B cell (primary cell): ENCODE measurements at regions not wholly inside any gene's neighbourhood (a gene's known extent, or its start where the extent isn't known, plus 50 kb on each side); places are given as distances from the start of the nearest gene placed in this dataset.

Experiments used
- ATAC-seq: fragments of 200-7000 bp; cut with Tn5 transposase; one replicate; pipeline ENCODE4 v1.10.0; 2021; ENCODE audit warnings: low read depth, mild to moderate bottlenecking, moderate number of reproducible peaks, moderate library complexity
- CTCF ChIA-PET: fragments of 350-600 bp; sonication (Branson Sonifier 250); formaldehyde crosslinking; loops from one replicate; lab custom pipeline; 2021; ENCODE audit warnings: antibody characterized with exemption, inconsistent platforms; lab: Charles Lee
- POLR2A ChIA-PET: fragments of 350-600 bp; sonication (Branson Sonifier 250); formaldehyde crosslinking; loops from one replicate; lab custom pipeline; 2021; ENCODE audit warnings: antibody characterized with exemption; lab: Charles Lee
- DNase-seq: peaks from one replicate; pipeline ENCODE4 v3.0.0; 2013
- H2AFZ ChIP-seq: 2 replicates; pipeline ENCODE4 v1.6.1; 2012; ENCODE audit warnings: mild to moderate bottlenecking, low read depth, low read length; ENCODE audit not compliant: insufficient read depth, poor library complexity, severe bottlenecking
- H3K27ac ChIP-seq, 2 donors: 1 replicate in 1 of 2; 2 replicates in 1 of 2; pipeline ENCODE4 v1.5.1; 2012 to 2013; ENCODE audit warnings: low read length in 2 of 2, mild to moderate bottlenecking in 2 of 2, moderate library complexity in 1 of 2
- H3K27me3 ChIP-seq, 4 experiments: fragments of 200-600 bp in 1 of 4; sonication (generic) in 1 of 4; replicated peaks in 1 of 4; 1 replicate in 2 of 4; 2 replicates in 2 of 4; pipeline versions ENCODE4 v1.6.1 to v1.7.0; 2013 to 2016; ENCODE audit warnings: low read length in 3 of 4, mild to moderate bottlenecking in 2 of 4, mixed read lengths in 1 of 4, moderate library complexity in 1 of 4; ENCODE audit not compliant: insufficient read depth in 4 of 4, control insufficient read depth in 3 of 4; ENCODE audit errors: control extremely low read depth in 1 of 4
- H3K36me3 ChIP-seq, 2 experiments: replicated peaks in 1 of 2; 1 replicate in 1 of 2; 2 replicates in 1 of 2; pipeline versions ENCODE4 v1.6.1 to v1.7.1; 2013; ENCODE audit warnings: low read length in 1 of 2; ENCODE audit not compliant: insufficient read depth in 2 of 2, control insufficient read depth in 1 of 2; ENCODE audit errors: control extremely low read depth in 1 of 2, extremely low read depth in 1 of 2
- H3K4me1 ChIP-seq, 2 donors: fragments of 200-600 bp in 1 of 2; sonication (generic) in 1 of 2; 1 replicate in 1 of 2; 2 replicates in 1 of 2; pipeline versions ENCODE4 v1.5.1 to v1.6.1; 2013 to 2017; ENCODE audit warnings: low read length in 2 of 2; ENCODE audit not compliant: control insufficient read depth in 2 of 2, insufficient read depth in 2 of 2
- H3K4me2 ChIP-seq: replicated peaks from 2 replicates; pipeline ENCODE3; 2012; ENCODE audit warnings: mild to moderate bottlenecking, low read depth, low read length; ENCODE audit not compliant: poor library complexity, severe bottlenecking
- H3K4me3 ChIP-seq, 5 experiments: fragments of 200-600 bp in 1 of 5; sonication (generic) in 1 of 5; 1 replicate in 3 of 5; 2 replicates in 2 of 5; pipeline versions ENCODE4 v1.5.1 to v1.7.0; 2011 to 2016; ENCODE audit warnings: low read length in 4 of 5, mild to moderate bottlenecking in 4 of 5, low read depth in 2 of 5, control low read depth in 1 of 5, moderate library complexity in 1 of 5; ENCODE audit not compliant: insufficient read depth in 1 of 5; ENCODE audit errors: control extremely low read depth in 1 of 5, extremely low read depth in 1 of 5
- H3K79me2 ChIP-seq: fragments of 200-600 bp; sonication (generic); one replicate; pipeline ENCODE4 v1.6.0; 2016; ENCODE audit warnings: low read length; ENCODE audit not compliant: control insufficient read depth, insufficient read depth
- H3K9ac ChIP-seq: fragments of 200-600 bp; sonication (generic); 2 replicates; pipeline ENCODE4 v1.6.1; 2017; ENCODE audit warnings: mild to moderate bottlenecking, low read length, moderate library complexity
- H3K9me3 ChIP-seq, 3 donors: one replicate each; pipeline versions ENCODE4 v1.6.1 to v1.7.1; 2013; ENCODE audit warnings: low read length in 2 of 3; ENCODE audit not compliant: control insufficient read depth in 2 of 3, insufficient read depth in 1 of 3; ENCODE audit errors: control extremely low read depth in 1 of 3
- H4K20me1 ChIP-seq: 2 replicates; pipeline ENCODE4 v1.6.0; 2012; ENCODE audit warnings: mild to moderate bottlenecking, low read length; ENCODE audit not compliant: insufficient read depth, control insufficient read depth, poor library complexity, severe bottlenecking
- H3K27ac Mint-ChIP-seq: one replicate; pipeline ENCODE4 v1.8.0; 2021; ENCODE audit warnings: mixed read lengths
- H3K27me3 Mint-ChIP-seq: one replicate; pipeline ENCODE4 v1.8.0; 2021; ENCODE audit warnings: mixed read lengths
- H3K4me1 Mint-ChIP-seq: one replicate; pipeline ENCODE4 v1.8.0; 2021; ENCODE audit warnings: mixed read lengths
- H3K4me3 Mint-ChIP-seq: one replicate; pipeline ENCODE4 v1.8.0; 2021; ENCODE audit warnings: mixed read lengths
- H3K9me3 Mint-ChIP-seq: one replicate; pipeline ENCODE4 v1.8.0; 2022; ENCODE audit warnings: mixed read lengths; ENCODE audit not compliant: insufficient read depth
- EZH2 ChIP-seq: IDR thresholded peaks from 2 replicates; pipeline ENCODE4 v1.6.1; 2012; ENCODE audit warnings: borderline replicate concordance, low read depth, mild to moderate bottlenecking, moderate library complexity, low read length; ENCODE audit not compliant: insufficient read depth, poor library complexity, severe bottlenecking
- WGBS: methylation state at CpG from one replicate; pipeline ENCODE4 v1.1.5; 2013; ENCODE audit warnings: missing lambda C conversion rate; ENCODE audit not compliant: insufficient coverage; 5-methylcytosine and 5-hydroxymethylcytosine counted together
- intact Hi-C: fragments of 100-400 bp; cut with micrococcal nuclease; formaldehyde crosslinking; loops from one replicate; pipeline ENCODE4 v1.10.0; 2022
- TF ChIP-seq, protein P1 (sequence below): fragments of 200-600 bp; IDR thresholded peaks from one replicate; pipeline ENCODE4 v1.8.0; 2022; ENCODE audit warnings: antibody characterized with exemption, mild to moderate bottlenecking

DNA sequence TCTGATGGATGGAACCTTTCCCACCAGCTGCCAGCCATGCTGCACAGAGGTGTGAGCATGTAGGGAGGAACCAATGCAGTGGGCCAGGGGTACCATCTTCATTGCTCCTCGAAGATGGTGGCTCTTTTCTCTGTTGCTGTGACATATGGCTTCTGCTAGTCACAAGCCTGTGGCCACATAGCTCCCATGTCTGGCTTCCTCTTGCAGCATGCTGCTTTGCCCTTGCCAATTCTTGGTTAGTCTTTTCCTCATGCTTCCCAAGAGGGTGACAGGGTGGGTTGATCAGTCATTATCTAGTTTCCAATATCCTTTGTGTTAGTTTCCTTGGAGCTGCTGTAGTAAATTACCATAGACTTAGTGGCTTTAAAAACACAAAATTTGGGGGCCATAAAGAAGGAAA lies 123.4 kb downstream of the ETS2 start:
- ATAC-seq = no peak
- no peak for DNase-seq
- POLR2A ChIA-PET = no interaction called here
- intact Hi-C loops = no loop called here
- Histone ChIP-seq H4K20me1 (no peaks in the 10 kb centered on the region), H3K79me2 (no peaks in the 10 kb centered on the region), H3K4me2 (no peak overlapping the region), H3K36me3 (no peaks in the 10 kb centered on the region), H3K27me3 (peaks cover 0 to 6% (median 0%) of the 10 kb centered on the region in 4 experiments), H3K9me3 (peaks cover 0 to 14% (median 6%) of the 10 kb centered on the region in 3 donors), H3K27ac (no peak overlapping the region), H3K9ac (no peak overlapping the region), H3K4me1 (no peaks in the 10 kb centered on the region), H2AFZ (no peak overlapping the region), H3K4me3 (no peak overlapping the region)
- no peak overlapping the region for H3K4me3 Mint-ChIP-seq
- TF ChIP-seq EZH2 = no peak
- TF ChIP-seq, protein P1, sequence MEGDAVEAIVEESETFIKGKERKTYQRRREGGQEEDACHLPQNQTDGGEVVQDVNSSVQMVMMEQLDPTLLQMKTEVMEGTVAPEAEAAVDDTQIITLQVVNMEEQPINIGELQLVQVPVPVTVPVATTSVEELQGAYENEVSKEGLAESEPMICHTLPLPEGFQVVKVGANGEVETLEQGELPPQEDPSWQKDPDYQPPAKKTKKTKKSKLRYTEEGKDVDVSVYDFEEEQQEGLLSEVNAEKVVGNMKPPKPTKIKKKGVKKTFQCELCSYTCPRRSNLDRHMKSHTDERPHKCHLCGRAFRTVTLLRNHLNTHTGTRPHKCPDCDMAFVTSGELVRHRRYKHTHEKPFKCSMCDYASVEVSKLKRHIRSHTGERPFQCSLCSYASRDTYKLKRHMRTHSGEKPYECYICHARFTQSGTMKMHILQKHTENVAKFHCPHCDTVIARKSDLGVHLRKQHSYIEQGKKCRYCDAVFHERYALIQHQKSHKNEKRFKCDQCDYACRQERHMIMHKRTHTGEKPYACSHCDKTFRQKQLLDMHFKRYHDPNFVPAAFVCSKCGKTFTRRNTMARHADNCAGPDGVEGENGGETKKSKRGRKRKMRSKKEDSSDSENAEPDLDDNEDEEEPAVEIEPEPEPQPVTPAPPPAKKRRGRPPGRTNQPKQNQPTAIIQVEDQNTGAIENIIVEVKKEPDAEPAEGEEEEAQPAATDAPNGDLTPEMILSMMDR = no peak
- peaks cover 2% of the 10 kb centered on the region for H3K4me1 Mint-ChIP-seq
- H3K27me3 Mint-ChIP-seq = peaks cover 24% of the 10 kb centered on the region
- H3K9me3 Mint-ChIP-seq = peaks cover 6% of the 10 kb centered on the region
- 83% methylated on average over 1 of the region's 1 CpG for WGBS
- CTCF ChIA-PET = no interaction called here
- no peak overlapping the region for H3K27ac Mint-ChIP-seq

DNA sequence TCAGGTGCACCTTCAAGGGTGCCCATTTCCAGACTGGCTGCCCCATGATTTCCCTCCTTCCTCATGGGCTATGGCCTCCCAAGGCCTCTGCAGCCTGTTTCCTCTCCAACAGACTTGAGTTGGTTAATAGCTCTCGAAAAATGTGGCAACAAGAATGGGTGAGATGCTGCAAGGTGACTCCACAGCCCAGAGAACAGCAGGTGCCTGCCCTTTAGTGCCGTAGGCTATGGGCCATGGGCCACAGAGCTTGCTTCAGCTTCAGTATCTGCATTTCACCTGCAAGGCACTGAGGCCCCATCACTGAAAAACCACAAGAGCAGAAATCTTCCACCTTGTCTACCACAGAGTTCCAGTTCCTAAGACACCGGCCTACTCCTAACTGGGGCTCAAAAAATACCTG lies 122.0 kb downstream of the ETS2 start:
- no peak overlapping the region for H3K4me2 ChIP-seq
- intact Hi-C loops = no loop called here
- CTCF ChIA-PET = no interaction called here
- H3K9me3 ChIP-seq = peaks cover 0 to 14% (median 6%) of the 10 kb centered on the region in 3 donors
- no peak overlapping the region for H3K4me3 Mint-ChIP-seq
- H3K79me2 ChIP-seq = no peaks in the 10 kb centered on the region
- peaks cover 0 to 12% (median 0%) of the 10 kb centered on the region in 4 experiments for H3K27me3 ChIP-seq
- H4K20me1 ChIP-seq = no peaks in the 10 kb centered on the region
- no peaks in the 10 kb centered on the region for H3K4me1 ChIP-seq
- H3K9me3 Mint-ChIP-seq = peaks cover 6% of the 10 kb centered on the region
- H3K4me1 Mint-ChIP-seq = peaks cover 2% of the 10 kb centered on the region
- no peak overlapping the region for H3K27ac Mint-ChIP-seq
- no peak for DNase-seq
- peaks cover 24% of the 10 kb centered on the region for H3K27me3 Mint-ChIP-seq
- H3K9ac ChIP-seq = no peak overlapping the region
- 95% methylated on average over 2 of the region's 3 CpGs for WGBS
- no peak overlapping the region for H2AFZ ChIP-seq
- TF ChIP-seq, protein P1 = no peak
- no peak for TF ChIP-seq EZH2
- POLR2A ChIA-PET = no interaction called here
- no peak overlapping the region for H3K27ac ChIP-seq
- H3K4me3 ChIP-seq = no peak overlapping the region
- no peaks in the 10 kb centered on the region for H3K36me3 ChIP-seq
- ATAC-seq = no peak
